ENCODE measurements at regions not wholly inside any gene's neighbourhood (a gene's known extent, or its start where the extent isn't known, plus 50 kb on each side); places are given as distances from the start of the nearest gene placed in this dataset.

- Mint-ChIP-seq H3K4me1 (ENCODE audit: insufficient read depth, unreplicated experiment) (no peaks in the 10 kb centered on the region), H3K9me3 (ENCODE audit: unreplicated experiment) (no peaks in the 10 kb centered on the region), H3K27ac (ENCODE audit: low read depth, unreplicated experiment) (no peak overlapping the region), H3K36me3 (ENCODE audit: insufficient read depth, unreplicated experiment) (no peaks in the 10 kb centered on the region), H3K4me3 (ENCODE audit: unreplicated experiment) (no peak overlapping the region), H3K27me3 (ENCODE audit: insufficient read depth, unreplicated experiment) (peaks cover 51% of the 10 kb centered on the region)
- no peak for DNase-seq (ENCODE audit: unreplicated experiment)
- no TSS peak for BruUV-seq (replicated peaks)
- ChIA-PET CTCF (interaction anchor here (0.8 to 10.1 kb wide), 5 partner anchors 8 to 316 kb away, joined by 3 to 455 read pairs (median 5); no protein-coding TSS in a partner anchor), POLR2A (interaction anchor here (0.5 to 2.0 kb wide), 4 partner anchors 10 to 721 kb away, joined by 3 to 7 read pairs (median 4); no protein-coding TSS in a partner anchor)
- intact Hi-C loops (cut with micrococcal nuclease): no loop called here
- no peak for TF ChIP-seq CTCF (IDR thresholded peaks at IDR 0.05; ENCODE audit: unreplicated experiment)
Observed at GRCh38 chr2:224286923-224287322, 115.0 kb downstream of the FAM124B start.

GRCh38 chr2:224284134-224284946, 117.6 kb downstream of the FAM124B start:
- Mint-ChIP-seq H3K4me3 (ENCODE audit: unreplicated experiment) (no peak overlapping the region), H3K9me3 (ENCODE audit: unreplicated experiment) (no peaks in the 10 kb centered on the region), H3K27me3 (ENCODE audit: insufficient read depth, unreplicated experiment) (peaks cover 25% of the 10 kb centered on the region), H3K4me1 (ENCODE audit: insufficient read depth, unreplicated experiment) (no peaks in the 10 kb centered on the region), H3K27ac (ENCODE audit: low read depth, unreplicated experiment) (no peak overlapping the region), H3K36me3 (ENCODE audit: insufficient read depth, unreplicated experiment) (no peaks in the 10 kb centered on the region)
- CTCF ChIA-PET: interaction anchor here (0.6 to 10.1 kb wide), 60 partner anchors 8 to 1704 kb away, joined by 3 to 455 read pairs (median 4); partner anchors contain the start of gene SERPINE2
- no TSS peak for BruUV-seq (replicated peaks)
- intact Hi-C loops (cut with micrococcal nuclease): loop anchor here (1.0 to 5.0 kb wide), 7 partner anchors 62 to 609 kb away; partner anchors contain the start of gene SERPINE2
- POLR2A ChIA-PET: interaction anchor here (1.0 to 3.7 kb wide), 4 partner anchors 142 to 314 kb away, joined by 3 to 33 read pairs (median 7); partner anchors contain the start of gene SERPINE2
- TF ChIP-seq CTCF (IDR thresholded peaks at IDR 0.05; ENCODE audit: unreplicated experiment): peak; percentile 85
- peak; percentile 65 for DNase-seq (ENCODE audit: unreplicated experiment)

GRCh38 chr2:224283466-224283965, 118.4 kb downstream of the FAM124B start:
- Mint-ChIP-seq H3K4me1 (ENCODE audit: insufficient read depth, unreplicated experiment) (peaks cover 1% of the 10 kb centered on the region), H3K27ac (ENCODE audit: low read depth, unreplicated experiment) (no peak overlapping the region), H3K36me3 (ENCODE audit: insufficient read depth, unreplicated experiment) (no peaks in the 10 kb centered on the region), H3K4me3 (ENCODE audit: unreplicated experiment) (no peak overlapping the region), H3K27me3 (ENCODE audit: insufficient read depth, unreplicated experiment) (peaks cover 17% of the 10 kb centered on the region), H3K9me3 (ENCODE audit: unreplicated experiment) (no peaks in the 10 kb centered on the region)
- no peak for TF ChIP-seq CTCF (IDR thresholded peaks at IDR 0.05; ENCODE audit: unreplicated experiment)
- BruUV-seq (replicated peaks): no TSS peak
- ChIA-PET CTCF (interaction anchor here (0.6 to 10.1 kb wide), 36 partner anchors 9 to 1035 kb away, joined by 3 to 455 read pairs (median 4); partner anchors contain the start of gene SERPINE2), POLR2A (interaction anchor here (1.0 to 3.7 kb wide), 3 partner anchors 141 to 291 kb away, joined by 4 to 33 read pairs (median 6); no protein-coding TSS in a partner anchor)
- DNase-seq (ENCODE audit: unreplicated experiment): no peak
- intact Hi-C loops (cut with micrococcal nuclease): loop anchor here (5.0 kb wide), 2 partner anchors 61 to 136 kb away; no protein-coding TSS in a partner anchor

- Mint-ChIP-seq H3K27ac (ENCODE audit: low read depth, unreplicated experiment) (no peak overlapping the region), H3K9me3 (ENCODE audit: unreplicated experiment) (no peaks in the 10 kb centered on the region), H3K27me3 (ENCODE audit: insufficient read depth, unreplicated experiment) (no peaks in the 10 kb centered on the region), H3K36me3 (ENCODE audit: insufficient read depth, unreplicated experiment) (no peaks in the 10 kb centered on the region), H3K4me1 (ENCODE audit: insufficient read depth, unreplicated experiment) (peaks cover 9% of the 10 kb centered on the region), H3K4me3 (ENCODE audit: unreplicated experiment) (no peak overlapping the region)
- no TSS peak for BruUV-seq (replicated peaks)
- POLR2A ChIA-PET: interaction anchor here (3.7 kb wide), 1 partner anchor 288 kb away, joined by 33 read pairs; no protein-coding TSS in a partner anchor
- CTCF ChIA-PET: interaction anchor here (0.6 to 10.1 kb wide), 6 partner anchors 8 to 313 kb away, joined by 3 to 455 read pairs (median 3); no protein-coding TSS in a partner anchor
- intact Hi-C loops (cut with micrococcal nuclease): loop anchor here (5.0 kb wide), 2 partner anchors 59 to 134 kb away; no protein-coding TSS in a partner anchor
- no peak for DNase-seq (ENCODE audit: unreplicated experiment)
- no peak for TF ChIP-seq CTCF (IDR thresholded peaks at IDR 0.05; ENCODE audit: unreplicated experiment)
Observed at GRCh38 chr2:224281374-224281773, 120.5 kb downstream of the FAM124B start.
